Endothelial cell of umbilical vein (primary cell): ENCODE measurements at regions not wholly inside any gene's neighbourhood (a gene's known extent, or its start where the extent isn't known, plus 50 kb on each side); places are given as distances from the start of the nearest gene placed in this dataset.

Source experiments
- BruUV-seq: library from RNA; stranded (reverse); fragments of 400-500 nt; replicated peaks from 2 replicates; lab custom pipeline; 2021; lab: Mats Ljungman, UMichigan
- CTCF ChIA-PET: fragments of 300-600, 350-600 bp; sonication (Branson Sonifier 250); formaldehyde crosslinking; loops from one replicate; lab custom pipeline; 2021; ENCODE audit warnings: antibody characterized with exemption, inconsistent platforms; lab: Charles Lee
- POLR2A ChIA-PET: fragments of 300-600, 350-600 bp; sonication (Branson Sonifier 250); formaldehyde crosslinking; loops from one replicate; lab custom pipeline; 2021; ENCODE audit warnings: antibody characterized with exemption, inconsistent platforms; lab: Charles Lee
- DNase-seq: peaks from one replicate; pipeline ENCODE4 v3.0.0-alpha.2; 2011; ENCODE audit warnings: low read depth, low spot score
- FAIRE-seq: peaks from 2 replicates; lab custom pipeline; 2011; peaks lifted over from hg19 to GRCh38; lab: Jason Lieb, UNC
- H2AFZ ChIP-seq: 2 replicates; pipeline ENCODE4 v1.6.0; 2012; ENCODE audit warnings: low read depth, low read length, control low read depth, inconsistent platforms
- H3K27ac ChIP-seq: 2 replicates; pipeline ENCODE4 v1.5.1; 2011; ENCODE audit warnings: low read depth, mild to moderate bottlenecking, control low read depth, low read length, moderate library complexity; ENCODE audit not compliant: insufficient read depth
- H3K27me3 ChIP-seq, 2 experiments: 2 replicates each; pipeline versions ENCODE4 v1.6.0 to v1.6.1; 2011; ENCODE audit warnings: low read length in 2 of 2, mixed read lengths in 1 of 2; ENCODE audit not compliant: control insufficient read depth in 2 of 2, insufficient read depth in 2 of 2
- H3K36me3 ChIP-seq, 2 experiments: 2 replicates in 1 of 2; 3 replicates in 1 of 2; pipeline ENCODE4 v1.5.1; 2011; ENCODE audit warnings: low read length in 2 of 2, mild to moderate bottlenecking in 1 of 2, moderate library complexity in 1 of 2; ENCODE audit not compliant: control insufficient read depth in 2 of 2, insufficient read depth in 2 of 2; ENCODE audit errors: extremely low read depth in 1 of 2
- H3K4me1 ChIP-seq: 3 replicates; pipeline ENCODE4 v1.5.1; 2011; ENCODE audit warnings: mild to moderate bottlenecking, low read length; ENCODE audit not compliant: control insufficient read depth, insufficient read depth; ENCODE audit errors: extremely low read depth
- H3K4me2 ChIP-seq: 2 replicates; pipeline ENCODE4 v1.6.1; 2011; ENCODE audit warnings: low read length, control low read depth, mixed read lengths; ENCODE audit not compliant: insufficient read depth
- H3K4me3 ChIP-seq, 3 experiments: fragments of 200-600 bp in 1 of 3; sonication (generic), shearing (Covaris generic) in 1 of 3; replicated peaks in 1 of 3; 2 replicates each; pipeline ENCODE4 v1.5.1; 2011 to 2016; ENCODE audit warnings: control low read depth in 3 of 3, low read length in 3 of 3, mild to moderate bottlenecking in 2 of 3, inconsistent platforms in 1 of 3, low read depth in 1 of 3, moderate library complexity in 1 of 3; ENCODE audit not compliant: insufficient read depth in 1 of 3
- H3K79me2 ChIP-seq: 2 replicates; pipeline ENCODE4 v1.6.0; 2012; ENCODE audit warnings: low read length, inconsistent platforms; ENCODE audit not compliant: control insufficient read depth, insufficient read depth
- H3K9ac ChIP-seq: replicated peaks from 2 replicates; pipeline ENCODE3; 2011; ENCODE audit warnings: low read length, control low read depth; ENCODE audit not compliant: insufficient read depth; ENCODE audit errors: extremely low read depth
- H3K9me1 ChIP-seq: replicated peaks from 3 replicates; pipeline ENCODE4 v1.6.0; 2011; ENCODE audit warnings: mild to moderate bottlenecking, low read length; ENCODE audit not compliant: control insufficient read depth, insufficient read depth; ENCODE audit errors: extremely low read depth
- H3K9me3 ChIP-seq: replicated peaks from 2 replicates; pipeline ENCODE4 v1.5.1; 2012; ENCODE audit warnings: low read length, inconsistent platforms; ENCODE audit not compliant: control insufficient read depth, insufficient read depth
- H4K20me1 ChIP-seq: replicated peaks from 2 replicates; pipeline ENCODE3; 2011; ENCODE audit warnings: mild to moderate bottlenecking, low read length; ENCODE audit not compliant: control insufficient read depth, insufficient read depth; ENCODE audit errors: extremely low read depth
- EZH2 ChIP-seq: IDR thresholded peaks from 2 replicates; pipeline ENCODE4 v1.6.1; 2012; ENCODE audit warnings: borderline replicate concordance, low read depth, mild to moderate bottlenecking, moderate library complexity, low read length, inconsistent platforms; ENCODE audit not compliant: severe bottlenecking
- FOS ChIP-seq: IDR thresholded peaks from 2 replicates; pipeline ENCODE4 v1.6.1; 2011; ENCODE audit warnings: mild to moderate bottlenecking, low read length, moderate library complexity, borderline replicate concordance; ENCODE audit not compliant: insufficient read depth
- GATA2 ChIP-seq: IDR thresholded peaks from 2 replicates; pipeline ENCODE4 v1.7.0; 2011; ENCODE audit warnings: low read depth, mild to moderate bottlenecking, moderate library complexity, mixed read lengths, low read length; ENCODE audit not compliant: insufficient read length, insufficient read depth
- JUN ChIP-seq: IDR thresholded peaks from 2 replicates; pipeline ENCODE4 v1.6.1; 2011; ENCODE audit warnings: borderline replicate concordance, low read depth; ENCODE audit not compliant: insufficient read length, insufficient read depth
- MYC ChIP-seq: IDR thresholded peaks from one replicate; pipeline ENCODE4 v1.6.1; 2011; ENCODE audit warnings: mild to moderate bottlenecking, low read depth, low read length
- POLR2A ChIP-seq: IDR thresholded peaks from 2 replicates; pipeline ENCODE4 v1.6.1; 2012; ENCODE audit warnings: low read depth, mild to moderate bottlenecking, control low read depth, low read length
- POLR2AphosphoS5 ChIP-seq: IDR thresholded peaks from 2 replicates; pipeline ENCODE4 v1.6.1; 2012; ENCODE audit warnings: low read depth, mild to moderate bottlenecking, control low read depth, low read length, moderate library complexity; ENCODE audit not compliant: insufficient read depth
- dilution Hi-C: fragments of 300-500 bp; cut with MboI; formaldehyde crosslinking; loops from one replicate; pipeline ENCODE4 v1.15.0; 2019; ENCODE audit warnings: low sequenced_read_pairs; ENCODE audit not compliant: extremely low pct_ligation_motif_present
- intact Hi-C: fragments of 100-400 bp; cut with micrococcal nuclease; formaldehyde crosslinking; loops from one replicate; pipeline ENCODE4 v1.10.0; 2022
- TF ChIP-seq, protein P1 (sequence below): IDR thresholded peaks from 2 replicates; pipeline ENCODE4 v1.6.1; 2011; ENCODE audit not compliant: insufficient read depth, insufficient read length
- TF ChIP-seq, protein P2 (sequence below), 2 donors: IDR thresholded peaks; 1 replicate in 1 of 2; 2 replicates in 1 of 2; pipeline ENCODE4 v1.5.1; 2011; ENCODE audit warnings: low read length in 2 of 2, mild to moderate bottlenecking in 2 of 2, moderate library complexity in 2 of 2, control low read depth in 1 of 2, inconsistent platforms in 1 of 2, low read depth in 1 of 2; ENCODE audit not compliant: insufficient read depth in 1 of 2; ENCODE audit errors: extremely low read depth in 1 of 2

- dilution Hi-C loops (no loop called here), intact Hi-C loops (no loop called here)
- no peaks in the 10 kb centered on the region for H3K4me1 ChIP-seq
- H2AFZ ChIP-seq: no peak overlapping the region
- H3K4me2 ChIP-seq: no peak overlapping the region
- CTCF ChIA-PET: no interaction called here
- H3K9ac ChIP-seq: no peak overlapping the region
- TF ChIP-seq EZH2 (no peak), JUN (no peak), POLR2A (no peak), POLR2AphosphoS5 (no peak), FOS (no peak), GATA2 (no peak), MYC (no peak)
- TF ChIP-seq, protein P1, sequence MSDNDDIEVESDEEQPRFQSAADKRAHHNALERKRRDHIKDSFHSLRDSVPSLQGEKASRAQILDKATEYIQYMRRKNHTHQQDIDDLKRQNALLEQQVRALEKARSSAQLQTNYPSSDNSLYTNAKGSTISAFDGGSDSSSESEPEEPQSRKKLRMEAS: no peak
- TF ChIP-seq, protein P2, sequence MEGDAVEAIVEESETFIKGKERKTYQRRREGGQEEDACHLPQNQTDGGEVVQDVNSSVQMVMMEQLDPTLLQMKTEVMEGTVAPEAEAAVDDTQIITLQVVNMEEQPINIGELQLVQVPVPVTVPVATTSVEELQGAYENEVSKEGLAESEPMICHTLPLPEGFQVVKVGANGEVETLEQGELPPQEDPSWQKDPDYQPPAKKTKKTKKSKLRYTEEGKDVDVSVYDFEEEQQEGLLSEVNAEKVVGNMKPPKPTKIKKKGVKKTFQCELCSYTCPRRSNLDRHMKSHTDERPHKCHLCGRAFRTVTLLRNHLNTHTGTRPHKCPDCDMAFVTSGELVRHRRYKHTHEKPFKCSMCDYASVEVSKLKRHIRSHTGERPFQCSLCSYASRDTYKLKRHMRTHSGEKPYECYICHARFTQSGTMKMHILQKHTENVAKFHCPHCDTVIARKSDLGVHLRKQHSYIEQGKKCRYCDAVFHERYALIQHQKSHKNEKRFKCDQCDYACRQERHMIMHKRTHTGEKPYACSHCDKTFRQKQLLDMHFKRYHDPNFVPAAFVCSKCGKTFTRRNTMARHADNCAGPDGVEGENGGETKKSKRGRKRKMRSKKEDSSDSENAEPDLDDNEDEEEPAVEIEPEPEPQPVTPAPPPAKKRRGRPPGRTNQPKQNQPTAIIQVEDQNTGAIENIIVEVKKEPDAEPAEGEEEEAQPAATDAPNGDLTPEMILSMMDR (IDR thresholded peaks at IDR 0.05; ENCODE audit: extremely low read depth in 1 of 2, insufficient read depth in 1 of 2, low read depth in 1 of 2, low read length in 2 of 2): no peak
- H4K20me1 ChIP-seq: no peaks in the 10 kb centered on the region
- H3K9me1 ChIP-seq: no peaks in the 10 kb centered on the region
- POLR2A ChIA-PET: no interaction called here
- DNase-seq (no peak), FAIRE-seq (no peak)
- H3K27ac ChIP-seq: no peak overlapping the region
- no peaks in the 10 kb centered on the region for H3K9me3 ChIP-seq
- no peaks in the 10 kb centered on the region for H3K79me2 ChIP-seq
- H3K27me3 ChIP-seq: peaks cover 10 to 37% of the 10 kb centered on the region in 2 experiments
- no peak overlapping the region for H3K4me3 ChIP-seq
- H3K36me3 ChIP-seq: no peaks in the 10 kb centered on the region
- BruUV-seq: no TSS peak
Observed at GRCh38 chr2:71823526-71823925, 324.1 kb downstream of the CYP26B1 start.
